Left lobe of liver (tissue), 2 donors: ENCODE measurements at regions not wholly inside any gene's neighbourhood (a gene's known extent, or its start where the extent isn't known, plus 50 kb on each side); places are given as distances from the start of the nearest gene placed in this dataset.

ENCODE experiments used
- ATAC-seq: fragments of 200-7000 bp; cut with Tn5 transposase; one replicate; pipeline ENCODE4 v1.9.1; 2020; ENCODE audit warnings: mild to moderate bottlenecking, moderate library complexity
- DNase-seq: peaks from one replicate; pipeline ENCODE4 v3.0.0-alpha.2; 2020; ENCODE audit warnings: low spot score
- donor health status: DM: no; HTN: no; CAD: no; lungs with moderate emphysema.
- donor health status: DM: no; HTN: yes; CAD: no.

GRCh38 chr2:94939349-94939748 lies 68.1 kb downstream of the TEKT4 start:
- no peak for DNase-seq
- ATAC-seq, result no peak

- DNase-seq (no peak), ATAC-seq (no peak)
Measured at GRCh38 chr2:94947097-94948016, 76.1 kb downstream of the TEKT4 start.

GRCh38 chr2:94955702-94956101 lies 69.8 kb upstream of the MAL start:
- no peak for ATAC-seq
- DNase-seq, result no peak

- ATAC-seq, result peak; percentile 89
- DNase-seq, result no peak
Measured at GRCh38 chr2:94956797-94957391, 68.6 kb upstream of the MAL start.

- DNase-seq (no peak), ATAC-seq (no peak)
Measured at GRCh38 chr2:94958245-94958644, 67.3 kb upstream of the MAL start.

GRCh38 chr2:94960266-94960665 lies 65.2 kb upstream of the MAL start:
- no peak for DNase-seq
- ATAC-seq, result no peak

GRCh38 chr2:94960751-94961150 lies 64.8 kb upstream of the MAL start:
- DNase-seq, result no peak
- ATAC-seq, result no peak

- DNase-seq (no peak), ATAC-seq (no peak)
Measured at GRCh38 chr2:94964193-94964592, 61.3 kb upstream of the MAL start.

- ATAC-seq (no peak), DNase-seq (no peak)
Measured at GRCh38 chr2:94966689-94967088, 58.8 kb upstream of the MAL start.

GRCh38 chr2:94970353-94970752 lies 55.2 kb upstream of the MAL start:
- no peak for DNase-seq
- no peak for ATAC-seq
